ENCODE measurements at regions not wholly inside any gene's neighbourhood (a gene's known extent, or its start where the extent isn't known, plus 50 kb on each side); places are given as distances from the start of the nearest gene placed in this dataset.

DNA sequence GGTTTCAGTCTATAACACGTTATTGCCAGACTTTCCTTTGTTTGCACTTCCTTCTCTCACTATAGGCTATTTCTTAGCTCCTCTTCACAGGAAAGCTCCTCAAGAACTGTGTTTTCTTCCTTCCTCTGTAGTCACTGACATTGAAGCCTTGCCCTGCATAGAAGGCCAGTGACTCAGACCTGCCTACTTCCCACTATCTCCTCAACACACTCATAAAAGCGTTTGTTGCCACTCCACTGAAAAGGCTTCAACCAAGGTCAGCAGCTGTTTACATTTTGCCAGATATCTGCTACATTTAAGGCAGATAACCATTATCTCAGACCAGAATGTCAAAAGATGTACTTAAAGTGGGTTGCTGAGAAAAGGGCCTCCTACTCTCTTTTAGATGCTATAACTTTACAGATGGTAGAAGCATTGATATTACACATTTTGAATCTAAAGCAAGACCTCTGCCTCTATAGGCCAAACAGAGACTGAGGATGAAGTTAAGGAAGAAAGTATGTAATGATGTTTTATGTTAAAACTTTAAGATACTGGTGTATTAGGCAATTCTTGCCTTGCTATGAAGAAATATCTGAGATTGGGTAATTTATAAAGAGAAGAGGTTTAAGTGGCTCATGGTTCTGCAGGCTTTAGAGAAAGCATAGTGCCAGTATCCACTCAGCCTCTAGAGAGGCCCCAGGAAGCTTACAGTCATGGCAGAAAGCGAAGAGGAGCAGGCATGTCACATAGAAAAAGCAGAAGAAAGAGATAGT is 233.3 kb upstream of the FLRT2 start:
- Histone ChIP-seq H3K27me3 (ENCODE audit: control insufficient read depth, insufficient read depth, low read length) (no peaks in the 10 kb centered on the region), H3K36me3 (ENCODE audit: control insufficient read depth, insufficient read depth, low read length) (no peaks in the 10 kb centered on the region), H3K4me3 (ENCODE audit: low read depth, low read length) (no peak overlapping the region)
- peak; percentile 5 for DNase-seq (ENCODE audit: low read depth)
- TF ChIP-seq CTCF (IDR thresholded peaks at IDR 0.05; ENCODE audit: insufficient read depth, low read length, poor library complexity, severe bottlenecking), result no peak

DNA sequence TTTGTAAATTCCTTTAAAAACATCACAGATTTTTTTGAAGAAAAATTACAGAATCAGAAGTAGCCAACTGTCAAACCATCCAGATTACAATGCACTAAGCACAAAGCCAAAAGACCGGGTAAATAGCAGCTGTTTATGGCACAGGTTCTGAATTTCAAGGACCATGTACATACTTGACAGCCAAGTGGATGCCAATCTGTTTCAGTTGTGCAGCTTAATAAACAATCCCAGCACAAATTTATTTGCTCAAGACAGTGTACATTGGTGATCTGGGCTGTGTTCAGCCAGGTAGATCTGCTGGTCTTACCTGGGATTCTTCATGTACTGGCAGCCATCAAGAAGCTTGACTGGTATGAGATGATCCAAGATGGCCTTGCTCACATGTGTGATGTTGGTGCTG is 229.8 kb upstream of the FLRT2 start:
- Histone ChIP-seq H3K27me3 (ENCODE audit: control insufficient read depth, insufficient read depth, low read length) (no peaks in the 10 kb centered on the region), H3K4me3 (ENCODE audit: low read depth, low read length) (no peak overlapping the region), H3K36me3 (ENCODE audit: control insufficient read depth, insufficient read depth, low read length) (no peaks in the 10 kb centered on the region)
- TF ChIP-seq CTCF (IDR thresholded peaks at IDR 0.05; ENCODE audit: insufficient read depth, low read length, poor library complexity, severe bottlenecking), result no peak
- DNase-seq (ENCODE audit: low read depth), result no peak

DNA sequence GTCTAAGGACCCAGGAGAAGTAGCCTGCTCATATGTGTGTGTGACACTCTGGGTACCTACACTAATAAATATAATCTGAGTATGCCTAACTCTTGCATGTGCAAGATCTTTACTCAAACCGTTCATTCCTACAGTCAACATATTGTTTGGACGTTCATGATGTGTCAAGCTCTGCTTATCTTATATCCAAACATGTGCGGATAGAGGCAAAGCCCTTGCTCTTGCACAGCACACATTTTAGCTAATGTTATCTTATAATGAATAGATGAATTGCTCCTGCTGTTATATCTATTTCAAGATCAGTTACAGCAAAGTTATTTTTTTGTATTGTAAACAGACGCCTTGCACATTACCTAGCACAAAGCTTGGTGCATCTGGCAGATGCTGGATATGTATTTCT is 228.4 kb upstream of the FLRT2 start:
- H3K36me3 ChIP-seq (ENCODE audit: control insufficient read depth, insufficient read depth, low read length), result no peaks in the 10 kb centered on the region
- TF ChIP-seq CTCF (IDR thresholded peaks at IDR 0.05; ENCODE audit: insufficient read depth, low read length, poor library complexity, severe bottlenecking), result no peak
- no peaks in the 10 kb centered on the region for H3K27me3 ChIP-seq (ENCODE audit: control insufficient read depth, insufficient read depth, low read length)
- DNase-seq (ENCODE audit: low read depth), result no peak
- H3K4me3 ChIP-seq (ENCODE audit: low read depth, low read length), result no peak overlapping the region

- no peak for TF ChIP-seq CTCF (IDR thresholded peaks at IDR 0.05; ENCODE audit: insufficient read depth, low read length, poor library complexity, severe bottlenecking)
Observed at GRCh38 chr14:85306024-85306423, 223.9 kb upstream of the FLRT2 start.

GRCh38 chr14:85308531-85309300 is 221.2 kb upstream of the FLRT2 start:
- DNase-seq (ENCODE audit: low read depth), result no peak
- no peaks in the 10 kb centered on the region for H3K36me3 ChIP-seq (ENCODE audit: control insufficient read depth, insufficient read depth, low read length)
- no peak for TF ChIP-seq CTCF (IDR thresholded peaks at IDR 0.05; ENCODE audit: insufficient read depth, low read length, poor library complexity, severe bottlenecking)
- H3K27me3 ChIP-seq (ENCODE audit: control insufficient read depth, insufficient read depth, low read length), result no peaks in the 10 kb centered on the region
- H3K4me3 ChIP-seq (ENCODE audit: low read depth, low read length), result no peak overlapping the region

More at GRCh38 chr14:85306024-85306423, 223.9 kb upstream of the FLRT2 start:
- Histone ChIP-seq H3K4me3 (ENCODE audit: low read depth, low read length) (no peak overlapping the region), H3K36me3 (ENCODE audit: control insufficient read depth, insufficient read depth, low read length) (no peaks in the 10 kb centered on the region), H3K27me3 (ENCODE audit: control insufficient read depth, insufficient read depth, low read length) (no peaks in the 10 kb centered on the region)
- no peak for DNase-seq (ENCODE audit: low read depth)

Data from kidney epithelial cell (primary cell).